D341Med (cell line): ENCODE measurements at regions not wholly inside any gene's neighbourhood (a gene's known extent, or its start where the extent isn't known, plus 50 kb on each side); places are given as distances from the start of the nearest gene placed in this dataset.

Source experiments
- DNase-seq: peaks from one replicate; pipeline ENCODE4 v3.0.0; 2012; ENCODE audit warnings: low spot score

- DNase-seq, result no peak
Measured at GRCh38 chr18:43649649-43650357, 372.5 kb upstream of the SYT4 start.

- DNase-seq, result no peak
Measured at GRCh38 chr18:43650426-43650825, 373.1 kb upstream of the SYT4 start.

- DNase-seq, result no peak
Measured at GRCh38 chr18:43651057-43651456, 373.8 kb upstream of the SYT4 start.

- no peak for DNase-seq
Measured at GRCh38 chr18:43656547-43656946, 379.3 kb upstream of the SYT4 start.

GRCh38 chr18:43661570-43661969, 384.3 kb upstream of the SYT4 start:
- DNase-seq, result peak; percentile 41

GRCh38 chr18:43662657-43663056, 385.4 kb upstream of the SYT4 start:
- DNase-seq, result no peak

- DNase-seq, result no peak
Measured at GRCh38 chr18:43663159-43663558, 385.9 kb upstream of the SYT4 start.

GRCh38 chr18:43664487-43665008, 387.3 kb upstream of the SYT4 start:
- DNase-seq, result no peak

- DNase-seq, result no peak
Measured at GRCh38 chr18:43665105-43665788, 388.0 kb upstream of the SYT4 start.

GRCh38 chr18:43668866-43669265, 391.6 kb upstream of the SYT4 start:
- DNase-seq, result no peak

GRCh38 chr18:43671431-43671830, 394.1 kb upstream of the SYT4 start:
- no peak for DNase-seq

GRCh38 chr18:43680096-43680495, 402.8 kb upstream of the SYT4 start:
- no peak for DNase-seq

GRCh38 chr18:43681661-43682060, 404.4 kb upstream of the SYT4 start:
- no peak for DNase-seq

- DNase-seq, result no peak
Measured at GRCh38 chr18:43682196-43682595, 404.9 kb upstream of the SYT4 start.

GRCh38 chr18:43686709-43687108, 409.4 kb upstream of the SYT4 start:
- DNase-seq, result no peak

GRCh38 chr18:43692099-43692690, 414.9 kb upstream of the SYT4 start:
- DNase-seq, result no peak

GRCh38 chr18:43702399-43702798, 425.1 kb upstream of the SYT4 start:
- DNase-seq, result no peak

GRCh38 chr18:43703050-43703449, 425.8 kb upstream of the SYT4 start:
- DNase-seq, result no peak

GRCh38 chr18:43705850-43706249, 428.6 kb upstream of the SYT4 start:
- DNase-seq, result no peak

GRCh38 chr18:43710135-43710534, 432.8 kb upstream of the SYT4 start:
- DNase-seq, result no peak

GRCh38 chr18:43714343-43715010, 437.2 kb upstream of the SYT4 start:
- no peak for DNase-seq

- DNase-seq, result no peak
Measured at GRCh38 chr18:43719267-43719795, 442.0 kb upstream of the SYT4 start.
